NCI-H1092 (cell line): ENCODE measurements at regions not wholly inside any gene's neighbourhood (a gene's known extent, or its start where the extent isn't known, plus 50 kb on each side); places are given as distances from the start of the nearest gene placed in this dataset.

ENCODE experiments used
- DNase-seq: peaks from one replicate; lab custom pipeline; 2025; lab: John Stamatoyannopoulos, UW

GRCh38 chr14:82830596-82830995 lies 1296.9 kb upstream of the SEL1L start:
- DNase-seq = no peak

- no peak for DNase-seq
Observed at GRCh38 chr14:82836256-82836950, 1302.8 kb upstream of the SEL1L start.

GRCh38 chr14:82837611-82838140 lies 1304.0 kb upstream of the SEL1L start:
- no peak for DNase-seq

- DNase-seq = no peak
Observed at GRCh38 chr14:82850576-82850975, 1316.9 kb upstream of the SEL1L start.

GRCh38 chr14:82854131-82854530 lies 1320.5 kb upstream of the SEL1L start:
- DNase-seq = no peak

GRCh38 chr14:82854901-82855300 lies 1321.2 kb upstream of the SEL1L start:
- DNase-seq = no peak

GRCh38 chr14:82855912-82856391 lies 1322.3 kb upstream of the SEL1L start:
- no peak for DNase-seq

GRCh38 chr14:82861313-82861712 lies 1327.7 kb upstream of the SEL1L start:
- DNase-seq = no peak

- DNase-seq = no peak
Observed at GRCh38 chr14:82872494-82872893, 1338.8 kb upstream of the SEL1L start.

- DNase-seq = no peak
Observed at GRCh38 chr14:82878951-82879350, 1345.3 kb upstream of the SEL1L start.

- no peak for DNase-seq
Observed at GRCh38 chr14:82879949-82880535, 1346.4 kb upstream of the SEL1L start.

GRCh38 chr14:82886670-82887069 lies 1353.0 kb upstream of the SEL1L start:
- no peak for DNase-seq

GRCh38 chr14:82889701-82890100 lies 1356.0 kb upstream of the SEL1L start:
- no peak for DNase-seq

GRCh38 chr14:82896476-82896875 lies 1362.8 kb upstream of the SEL1L start:
- DNase-seq = no peak

GRCh38 chr14:82897469-82898308 lies 1364.0 kb upstream of the SEL1L start:
- DNase-seq = no peak

GRCh38 chr14:82905762-82906161 lies 1372.1 kb upstream of the SEL1L start:
- no peak for DNase-seq

GRCh38 chr14:82911930-82912329 lies 1378.3 kb upstream of the SEL1L start:
- DNase-seq = no peak

- DNase-seq = no peak
Observed at GRCh38 chr14:82913396-82913795, 1379.7 kb upstream of the SEL1L start.

GRCh38 chr14:82915381-82915780 lies 1381.7 kb upstream of the SEL1L start:
- no peak for DNase-seq

- DNase-seq = no peak
Observed at GRCh38 chr14:82935691-82936090, 1402.0 kb upstream of the SEL1L start.

GRCh38 chr14:82951171-82951570 lies 1417.5 kb upstream of the SEL1L start:
- no peak for DNase-seq

GRCh38 chr14:82963756-82964155 lies 1430.1 kb upstream of the SEL1L start:
- DNase-seq = no peak
